Activated CD4-positive, alpha-beta T cell treated with anti-CD3 and anti-CD28 coated beads for 48 hours (primary cell): ENCODE measurements at regions not wholly inside any gene's neighbourhood (a gene's known extent, or its start where the extent isn't known, plus 50 kb on each side); places are given as distances from the start of the nearest gene placed in this dataset.
"Not testable (repeated sequence)": the region's sequence is repeated elsewhere in the genome, so short reads cannot be mapped to it uniquely, and the experiment has no call there.

Experiments used
- DNase-seq: peaks from one replicate; pipeline ENCODE4 v3.0.0-alpha.2; 2020

DNA sequence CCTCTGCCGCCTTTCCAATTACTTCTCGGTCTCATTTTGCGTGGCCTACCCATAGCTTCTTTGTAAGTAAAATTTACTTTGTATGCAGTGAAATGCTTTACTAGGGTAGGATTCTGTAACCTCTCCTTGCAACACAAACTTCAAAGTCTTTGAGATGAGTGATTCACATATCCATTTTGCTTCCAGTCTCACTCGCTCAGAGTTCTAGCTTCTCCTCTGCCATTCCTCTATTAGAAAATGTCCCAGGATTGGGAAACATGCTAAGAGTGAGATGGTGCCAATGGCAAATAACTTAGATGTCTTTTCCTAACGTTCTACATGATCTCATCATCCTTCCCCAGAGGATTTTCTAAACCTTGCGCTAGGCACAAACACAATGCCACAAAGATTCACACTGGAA lies 270.5 kb upstream of the SLC30A5 start:
- no peak for DNase-seq

DNA sequence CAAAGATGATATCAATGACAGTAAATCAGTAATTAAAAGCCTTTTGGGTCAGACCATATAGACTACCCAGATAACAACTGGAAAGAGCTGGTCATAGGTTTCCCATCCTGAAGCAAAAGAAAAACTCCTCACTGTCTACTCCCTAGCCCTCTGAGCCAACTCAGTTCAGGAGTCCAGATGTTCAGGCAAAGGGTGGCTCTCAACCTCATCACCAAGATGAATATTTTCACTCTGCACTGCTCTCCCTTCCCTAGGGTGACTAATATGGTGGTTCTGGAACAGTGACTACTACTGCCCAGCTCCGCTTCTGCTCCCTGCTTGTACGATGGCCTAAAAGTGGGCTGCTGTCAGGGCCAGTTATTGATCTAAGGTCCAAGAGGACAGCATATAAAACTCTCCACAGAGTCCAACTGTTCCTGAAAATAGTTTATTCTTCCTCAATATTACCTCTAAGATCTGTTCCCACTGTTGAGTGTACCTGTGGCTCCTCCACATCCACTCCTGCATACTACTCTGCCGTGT lies 263.4 kb upstream of the SLC30A5 start:
- DNase-seq, result no peak

DNA sequence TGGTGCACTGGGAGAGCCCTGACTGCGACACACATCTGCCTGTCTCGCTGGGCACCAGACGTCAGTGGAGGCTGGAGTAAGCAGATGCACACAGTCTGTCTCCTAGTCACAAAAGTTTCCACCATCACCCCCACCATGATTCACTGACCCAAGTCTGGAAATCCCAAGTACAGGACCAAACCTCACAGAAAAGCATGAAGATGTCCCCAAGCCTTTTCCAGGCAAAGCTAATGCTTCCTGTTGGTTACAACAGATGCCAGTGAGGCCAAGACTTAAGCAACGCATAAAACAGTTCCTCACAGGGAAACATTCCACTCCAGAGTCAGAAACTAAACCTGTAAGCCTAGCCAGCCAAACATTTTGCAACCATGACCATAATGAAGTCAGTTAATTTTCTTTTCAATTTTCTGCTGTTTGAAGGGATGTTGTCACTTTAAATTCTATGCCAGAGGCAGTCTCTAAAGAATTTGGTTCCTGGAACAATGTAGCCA lies 259.3 kb upstream of the SLC30A5 start:
- DNase-seq, result no peak

DNA sequence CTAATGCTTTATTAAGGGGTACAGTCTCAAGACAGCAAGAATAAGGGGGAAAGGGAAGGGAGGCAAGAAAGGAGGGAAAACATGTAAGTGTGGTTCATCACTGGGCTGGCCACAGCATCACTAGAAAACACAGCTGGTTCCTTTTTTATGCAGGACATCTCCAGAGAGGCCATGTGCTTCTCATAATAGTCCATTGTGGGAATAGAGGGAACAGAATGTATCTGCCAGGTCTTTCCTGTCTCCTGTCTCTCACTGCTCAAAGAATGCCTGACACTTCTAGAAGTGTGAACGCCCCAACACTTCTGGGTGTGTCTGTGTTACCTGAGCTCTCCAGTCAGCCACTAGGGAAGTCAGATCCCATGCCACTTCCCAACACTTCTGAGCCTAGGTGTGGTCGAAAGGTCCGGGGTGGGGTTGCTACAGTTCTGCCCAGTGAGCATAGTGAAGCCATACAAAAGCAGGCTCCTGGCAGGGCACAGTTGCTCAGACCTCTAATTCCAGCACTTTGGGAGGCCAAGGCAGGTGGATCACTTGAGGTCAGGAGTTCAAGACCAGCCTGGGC lies 255.6 kb upstream of the SLC30A5 start:
- DNase-seq, result no peak

DNA sequence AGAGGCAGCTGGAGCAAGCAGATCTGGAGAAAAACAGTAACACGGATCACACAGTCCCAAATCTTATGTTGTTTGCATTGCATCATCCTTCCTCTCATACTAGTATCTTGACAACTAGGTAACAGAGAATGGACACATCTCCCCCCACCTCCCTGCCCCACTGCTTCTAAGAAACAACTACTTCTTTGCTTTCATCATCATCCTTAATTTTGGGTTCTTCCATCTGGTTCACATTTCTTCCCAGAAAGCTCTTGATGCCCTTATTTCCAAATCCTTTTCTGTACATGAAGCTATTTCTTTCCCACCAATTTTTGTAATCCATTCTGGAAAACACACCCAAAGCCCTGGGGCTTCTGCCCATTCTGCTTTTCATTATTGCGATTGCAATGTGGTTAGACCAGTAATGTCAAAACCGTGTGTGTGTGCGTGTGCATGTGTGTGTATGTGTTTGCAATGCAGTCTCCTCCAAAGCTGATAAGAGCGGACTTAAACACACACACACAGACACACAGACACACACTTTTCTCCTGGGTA lies 254.7 kb upstream of the SLC30A5 start:
- DNase-seq, result no peak

DNA sequence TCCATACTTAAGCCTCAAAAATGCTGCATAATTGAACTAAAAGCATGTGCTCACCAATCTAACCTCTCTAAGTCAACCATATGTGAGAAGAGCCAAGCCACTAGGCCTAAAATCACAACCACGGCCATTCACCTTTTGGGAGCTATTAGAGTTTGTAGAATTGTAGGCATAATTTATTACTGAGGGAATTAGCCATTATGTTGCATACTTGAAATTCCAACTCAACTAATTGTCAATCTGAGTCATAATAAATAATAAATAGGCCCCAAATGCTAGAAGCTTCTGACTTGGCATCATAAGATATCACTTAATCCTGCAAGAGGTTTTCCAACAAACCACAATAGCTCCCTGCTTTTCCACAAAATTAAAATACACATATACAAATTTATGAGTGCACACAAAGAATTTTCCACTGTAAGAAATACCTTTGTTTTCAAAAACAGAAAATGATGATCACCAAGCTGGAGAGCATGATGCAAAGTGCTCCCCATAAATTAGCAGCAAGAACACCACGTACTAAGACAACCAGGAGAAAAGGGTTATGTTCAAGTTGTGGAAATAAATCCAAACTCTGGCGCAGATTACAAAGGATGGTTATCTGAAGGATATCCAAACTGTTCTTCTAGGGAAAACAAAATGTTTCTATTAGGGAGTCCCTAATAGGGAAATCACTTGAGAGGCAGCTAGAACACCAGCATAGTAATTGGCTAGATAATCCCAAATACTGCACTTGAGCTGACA lies 250.0 kb upstream of the SLC30A5 start:
- no peak for DNase-seq

DNA sequence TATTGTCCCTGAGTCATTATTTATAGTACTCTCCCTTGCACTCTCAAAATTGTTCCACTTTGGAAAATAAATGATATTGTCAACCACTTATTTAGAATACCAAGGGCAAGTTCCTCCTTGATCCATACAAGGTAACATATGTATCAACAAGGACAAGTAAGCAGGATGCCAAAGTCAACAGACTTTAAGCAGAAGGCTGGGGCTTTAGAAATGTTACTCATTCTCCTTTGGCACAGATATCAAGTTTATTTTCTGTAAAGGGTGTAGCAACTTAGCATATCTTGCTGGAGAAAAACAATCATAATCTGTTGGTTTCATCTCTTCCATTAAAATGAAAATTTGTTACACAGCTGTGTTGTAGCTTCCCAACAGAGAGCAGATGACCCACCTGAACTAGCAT lies 248.7 kb upstream of the SLC30A5 start:
- DNase-seq, result no peak

DNA sequence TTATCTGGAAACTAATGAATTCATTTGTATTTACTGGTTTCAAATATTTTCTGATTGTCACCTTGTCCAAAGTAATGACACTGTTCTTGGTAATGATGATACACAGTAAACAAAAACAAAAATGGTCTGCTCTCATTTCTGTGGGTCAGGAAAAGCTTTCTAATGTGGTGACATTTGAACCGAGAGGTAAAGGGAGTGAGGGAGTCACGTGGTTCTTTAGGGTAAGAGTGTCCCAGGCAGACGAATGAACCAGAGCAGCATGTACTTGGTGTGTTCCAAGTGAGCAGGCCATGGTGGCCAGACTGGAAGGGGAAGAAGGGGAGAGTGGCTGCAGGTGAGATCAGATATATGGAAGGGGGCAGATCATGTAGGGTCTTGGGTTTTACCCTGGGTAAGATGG lies 247.0 kb upstream of the SLC30A5 start:
- no peak for DNase-seq

DNA sequence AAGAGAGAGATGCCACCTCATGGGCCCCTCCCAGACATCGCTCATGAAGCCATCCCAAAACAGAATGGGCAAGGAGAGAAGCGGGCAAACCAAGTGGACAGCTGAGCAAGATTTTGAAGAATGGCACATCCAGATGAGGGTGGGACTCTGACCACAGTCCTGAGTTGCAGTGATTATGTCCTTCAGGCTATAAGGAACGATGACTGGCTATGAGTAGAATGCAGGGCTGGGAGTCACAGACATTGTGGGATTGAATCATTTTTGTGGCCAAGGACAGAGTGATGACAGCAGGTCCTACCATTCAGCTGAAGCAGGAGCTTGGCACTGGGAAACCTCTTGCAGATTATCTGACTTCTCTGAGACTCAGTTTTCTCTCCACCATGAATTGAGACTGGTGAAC lies 245.7 kb upstream of the SLC30A5 start:
- DNase-seq, result no peak

DNA sequence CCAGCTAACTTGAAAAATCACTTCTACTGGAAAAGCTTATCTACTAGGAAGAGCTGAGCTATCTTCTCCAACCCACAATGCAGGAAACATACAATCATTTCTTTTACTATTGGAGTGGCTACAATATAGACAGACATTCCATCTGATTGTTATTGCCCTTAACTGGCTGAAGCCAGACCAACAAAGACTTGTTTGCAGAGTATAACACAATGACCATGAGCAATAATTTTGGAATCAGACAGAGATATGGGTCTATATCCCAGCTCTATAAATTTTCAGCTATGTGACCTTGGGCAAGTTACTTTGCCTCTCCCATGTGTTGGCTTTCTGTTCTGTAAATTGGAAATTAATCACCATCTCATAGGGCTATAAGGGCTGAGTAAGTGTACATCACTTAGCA lies 244.7 kb upstream of the SLC30A5 start:
- no peak for DNase-seq

DNA sequence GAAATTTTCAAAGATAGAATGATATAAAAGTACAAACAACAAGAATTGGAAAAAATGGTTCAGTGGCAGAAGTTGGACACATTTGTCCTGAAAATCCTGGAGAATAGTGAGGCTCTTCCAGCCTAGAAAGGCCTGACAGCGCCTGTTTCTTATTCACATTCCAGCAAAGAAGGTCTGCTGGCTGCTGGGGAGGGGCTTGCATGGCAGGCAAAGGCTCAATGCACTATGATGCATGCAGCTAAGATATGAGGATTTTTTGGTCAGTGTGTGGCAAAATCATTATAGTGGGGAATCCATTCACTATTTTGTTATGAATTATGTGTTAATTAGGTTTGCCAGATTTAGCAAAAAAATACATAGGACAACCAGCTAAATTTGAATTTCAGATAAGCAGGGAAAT lies 243.9 kb upstream of the SLC30A5 start:
- no peak for DNase-seq

DNA sequence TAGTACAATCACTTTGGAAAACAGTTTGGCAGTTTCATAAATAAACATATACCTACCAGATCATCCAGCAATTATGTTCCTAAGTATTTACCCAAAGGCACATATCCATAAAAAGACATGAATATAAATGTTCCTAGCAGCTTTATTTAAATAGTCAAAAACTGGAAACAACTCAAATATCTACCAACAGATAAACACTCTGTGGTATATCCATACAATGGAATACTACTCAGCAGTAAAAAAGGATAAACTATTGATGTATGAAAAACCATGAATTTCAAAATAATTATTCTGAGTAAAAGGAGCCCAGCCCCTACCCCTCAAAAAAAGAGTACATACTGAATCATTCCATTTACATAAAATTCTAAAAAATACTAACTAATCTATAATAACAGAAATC lies 232.7 kb upstream of the SLC30A5 start:
- no peak for DNase-seq

DNA sequence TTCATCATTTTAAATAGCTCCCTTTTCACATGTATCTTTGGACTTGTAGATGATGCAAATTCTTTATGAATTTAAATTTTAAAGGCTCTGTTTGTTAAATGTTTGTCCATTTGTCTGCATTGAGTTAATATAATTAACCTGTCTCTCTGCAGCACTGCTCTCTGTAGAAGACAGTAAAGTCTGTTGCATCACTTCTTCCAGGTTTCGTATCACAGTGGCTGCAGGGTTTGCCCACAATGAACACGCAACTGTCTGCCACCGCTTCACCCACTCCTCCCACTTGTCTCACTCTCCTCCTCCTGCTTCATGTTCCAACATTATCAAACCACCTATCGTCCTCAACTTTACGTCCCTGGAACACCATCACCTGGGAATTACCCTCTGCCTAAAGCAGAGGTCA lies 231.3 kb upstream of the SLC30A5 start:
- DNase-seq, result no peak

DNA sequence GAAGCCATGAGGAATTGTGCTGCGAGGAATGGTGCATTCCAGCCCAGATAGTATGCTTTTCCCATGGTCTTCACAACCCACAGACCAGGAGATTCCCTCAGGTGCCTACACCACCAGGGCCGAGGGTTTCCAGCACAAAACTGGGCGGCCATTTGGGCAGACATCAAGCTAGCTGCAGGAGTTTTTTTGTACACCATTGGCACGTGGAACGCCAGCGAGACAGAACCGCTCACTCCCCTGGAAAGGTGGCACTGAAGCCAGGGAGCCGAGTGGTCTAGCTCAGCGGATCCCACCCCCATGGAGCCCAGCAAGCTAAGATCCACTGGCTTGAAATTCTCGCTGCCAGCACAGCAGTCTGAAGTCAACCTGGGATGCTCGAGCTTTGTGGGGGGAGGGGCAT lies 228.6 kb upstream of the SLC30A5 start:
- DNase-seq, result not testable (repeated sequence)

DNA sequence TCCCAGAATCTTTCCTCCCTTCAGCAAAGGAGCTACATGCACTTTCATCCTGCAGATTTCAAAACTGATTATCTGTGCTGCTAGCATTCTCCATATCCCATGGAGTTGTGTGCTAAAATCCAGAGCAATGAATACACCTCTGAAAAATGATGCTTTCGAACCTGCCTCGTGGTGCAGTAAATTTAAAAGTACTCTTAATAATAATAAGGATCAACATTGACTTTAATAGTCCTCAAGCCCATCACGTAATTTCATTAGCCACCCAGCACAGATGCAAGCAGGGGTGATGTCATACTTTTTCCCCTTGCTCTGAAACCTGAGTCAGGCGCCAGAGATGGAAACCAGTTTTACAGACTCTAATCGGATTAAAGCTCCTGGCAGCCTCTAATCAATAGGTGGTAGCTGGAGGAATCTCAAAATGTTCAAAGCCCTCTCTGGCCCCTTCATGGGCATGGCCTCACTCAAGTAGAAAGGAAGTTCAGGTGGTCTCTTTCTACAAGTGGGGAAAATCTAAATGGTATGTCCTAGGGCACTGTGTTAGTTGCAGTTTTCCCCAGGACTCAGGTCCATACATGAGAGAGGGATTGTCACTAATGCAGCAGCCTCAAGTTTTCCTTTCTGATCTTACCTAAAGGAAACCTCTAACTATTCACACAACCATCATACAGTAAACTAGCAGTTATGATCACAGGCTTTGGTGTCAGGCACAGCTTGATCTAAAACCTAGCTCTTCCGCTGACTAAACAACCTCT lies 221.6 kb upstream of the SLC30A5 start:
- DNase-seq, result no peak

DNA sequence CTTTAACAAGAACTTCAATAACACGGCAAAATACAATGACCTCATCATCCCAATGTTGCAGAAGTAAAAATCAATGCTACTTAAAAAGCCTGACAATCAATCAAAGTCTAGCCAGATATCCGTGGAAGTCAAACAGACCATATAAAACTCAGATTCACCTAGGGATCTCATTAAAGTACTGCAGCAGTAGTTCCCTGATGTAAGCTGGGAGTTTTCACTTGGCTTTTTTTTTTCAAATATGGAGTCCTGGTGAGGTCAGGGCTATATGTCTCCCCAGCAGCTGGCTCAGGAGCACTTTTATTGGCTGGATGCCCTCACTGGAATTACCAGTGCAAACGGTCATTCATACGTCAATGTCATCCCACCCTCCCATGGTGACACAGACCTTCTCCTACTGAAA lies 220.6 kb upstream of the SLC30A5 start:
- no peak for DNase-seq

DNA sequence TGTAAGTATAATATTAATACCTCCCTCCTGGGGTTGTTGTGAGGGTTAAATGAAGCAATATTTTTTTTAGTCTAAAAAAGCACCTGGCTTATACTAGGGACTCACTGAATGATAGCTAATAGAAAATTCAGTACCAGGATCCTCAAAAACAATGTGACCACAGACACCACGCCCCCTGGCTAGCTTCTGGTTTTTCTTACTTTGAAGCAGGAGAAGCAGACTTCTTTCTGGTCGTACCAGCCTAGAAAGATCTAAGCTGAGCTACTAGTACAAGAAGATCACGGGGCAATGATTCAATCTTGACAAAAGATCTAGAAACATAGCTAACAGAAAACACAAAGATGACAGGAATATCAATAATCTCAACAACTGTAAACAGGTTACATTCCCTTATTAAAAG lies 218.5 kb upstream of the SLC30A5 start:
- peak; percentile 9 for DNase-seq

DNA sequence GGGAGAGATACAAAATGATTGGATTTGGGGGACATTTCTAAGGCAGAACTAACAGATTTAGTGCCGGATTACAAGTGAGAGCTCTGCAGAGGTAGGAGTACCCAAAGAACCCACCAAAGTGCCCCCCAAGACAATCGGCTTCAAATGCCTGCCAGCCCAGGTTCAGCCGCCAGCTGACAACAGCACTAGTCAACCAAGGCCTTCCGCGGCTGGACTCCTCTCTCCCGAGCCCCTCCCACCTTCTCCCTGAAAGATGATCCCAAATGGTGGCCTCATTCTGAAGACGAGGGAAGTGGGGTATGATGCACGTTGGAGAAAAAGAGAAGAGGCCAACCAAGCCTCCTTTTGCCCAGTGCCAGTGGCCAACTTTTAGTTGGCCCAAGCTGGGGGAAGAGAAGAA lies 210.4 kb upstream of the SLC30A5 start:
- no peak for DNase-seq

DNA sequence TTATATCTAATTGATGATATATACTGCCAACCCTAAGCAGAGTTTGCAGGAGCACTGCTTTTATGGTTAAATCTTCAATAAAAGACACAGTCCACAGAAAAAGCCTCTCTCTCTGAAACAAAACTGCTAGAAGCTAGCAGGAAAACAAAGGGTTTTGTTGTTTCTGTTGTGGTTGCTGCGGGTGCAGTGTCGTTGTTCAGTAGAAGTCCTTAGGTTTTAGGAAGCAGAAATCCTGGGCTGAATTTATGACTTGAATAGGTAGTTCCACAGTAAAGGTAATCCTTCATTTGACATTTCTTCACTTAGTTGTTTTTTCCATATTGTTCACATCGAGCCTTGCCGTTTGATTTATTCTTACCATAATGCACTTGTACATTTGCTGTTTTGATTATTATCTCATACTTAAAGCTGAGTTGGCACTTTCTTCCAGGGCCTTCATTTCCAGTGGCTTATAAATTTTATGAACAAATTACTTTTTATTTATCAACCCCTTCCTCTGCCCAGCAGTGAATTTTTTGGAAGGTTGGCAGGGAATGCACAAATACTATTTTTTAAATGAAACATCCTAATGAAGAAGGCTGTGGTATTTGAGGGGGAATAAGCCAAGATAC lies 209.6 kb upstream of the SLC30A5 start:
- DNase-seq, result no peak

DNA sequence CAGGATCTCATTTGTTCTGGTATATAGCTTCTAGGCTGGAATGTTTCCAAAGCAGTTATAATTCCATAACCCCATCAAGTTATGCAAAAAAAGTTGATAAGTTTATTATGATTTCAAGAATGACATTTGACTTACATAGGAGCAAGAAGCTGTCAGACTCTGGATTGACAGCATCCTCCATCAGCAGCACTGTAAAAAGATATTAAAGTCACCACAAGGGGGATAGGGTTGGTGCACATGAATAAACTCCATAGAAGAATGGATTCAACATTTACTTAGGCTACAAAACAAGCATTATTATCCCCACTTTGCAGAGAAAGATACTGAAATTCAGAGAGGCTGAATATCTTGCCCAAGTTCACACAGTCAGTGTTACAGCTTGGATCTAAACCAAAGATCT lies 208.9 kb upstream of the SLC30A5 start:
- no peak for DNase-seq

DNA sequence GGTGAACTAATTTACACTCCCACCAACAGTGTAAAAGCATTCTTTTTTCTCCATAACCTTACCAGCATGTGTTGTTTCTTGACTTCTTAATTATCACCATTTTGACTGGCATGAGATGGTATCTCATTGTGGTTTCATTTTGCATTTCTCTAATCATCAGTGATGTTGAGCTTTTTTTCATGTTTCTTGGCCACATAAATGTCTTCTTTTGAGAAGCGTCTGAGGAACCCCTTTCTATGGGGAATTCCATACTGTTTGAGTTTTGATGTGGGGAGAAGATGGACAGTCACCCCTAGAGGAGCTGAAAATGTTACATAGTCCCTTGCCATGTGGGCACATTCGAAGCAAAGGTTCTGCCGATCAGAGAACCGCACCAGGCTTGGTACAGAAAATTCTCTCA lies 207.0 kb upstream of the SLC30A5 start:
- no peak for DNase-seq

DNA sequence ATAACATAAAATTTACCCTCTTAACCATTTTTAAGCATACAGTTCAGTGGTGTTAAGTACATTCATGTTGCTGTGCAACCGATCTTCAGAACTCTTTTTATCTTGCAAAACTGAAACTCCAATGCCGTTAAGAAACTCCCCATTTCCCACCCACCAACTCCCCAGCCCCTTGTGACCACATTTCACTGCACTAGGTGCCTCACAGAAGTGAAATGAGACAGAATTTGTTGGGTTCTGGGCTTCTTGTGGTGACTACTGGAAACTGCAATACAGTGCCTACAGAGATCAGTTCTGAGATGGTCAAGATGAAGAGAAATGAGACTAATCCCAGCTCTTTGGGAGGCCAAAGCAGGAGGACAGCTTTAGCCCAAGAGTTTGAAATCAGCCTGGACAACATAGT lies 202.1 kb upstream of the SLC30A5 start:
- DNase-seq, result peak; percentile 40

DNA sequence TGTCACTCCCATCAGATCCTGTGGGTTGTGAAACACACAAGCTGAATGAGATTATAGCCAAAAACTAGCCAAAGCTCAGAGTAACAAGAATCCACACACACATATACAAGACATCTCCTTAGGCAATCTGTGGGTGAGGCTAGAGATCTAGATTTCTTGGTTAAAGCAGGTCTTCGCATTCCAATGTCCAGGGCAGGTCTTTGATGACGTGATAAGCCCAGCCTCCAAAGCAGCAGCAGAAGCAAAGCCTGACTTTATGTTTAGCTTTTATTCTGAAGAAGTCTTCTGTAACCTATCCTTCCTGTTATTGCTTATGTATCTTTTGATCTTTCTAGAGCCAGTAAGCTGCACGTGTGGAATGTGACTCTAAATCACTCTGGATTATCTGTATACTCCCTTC lies 199.1 kb upstream of the SLC30A5 start:
- no peak for DNase-seq
